ENCODE measurements at regions not wholly inside any gene's neighbourhood (a gene's known extent, or its start where the extent isn't known, plus 50 kb on each side); places are given as distances from the start of the nearest gene placed in this dataset.

- peak; percentile 83 for DNase-seq
Measured at GRCh38 chr3:110139048-110139447, 801.7 kb upstream of the DPPA4 start.

GRCh38 chr3:110139821-110140220, 802.5 kb upstream of the DPPA4 start:
- no peak for DNase-seq

- DNase-seq = no peak
Measured at GRCh38 chr3:110149763-110150162, 812.4 kb upstream of the DPPA4 start.

- DNase-seq = no peak
Measured at GRCh38 chr3:110157221-110157620, 819.9 kb upstream of the DPPA4 start.

- no peak for DNase-seq
Measured at GRCh38 chr3:110164632-110165369, 827.5 kb upstream of the DPPA4 start.

- no peak for DNase-seq
Measured at GRCh38 chr3:110165370-110165743, 828.0 kb upstream of the DPPA4 start.

- no peak for DNase-seq
Measured at GRCh38 chr3:110165753-110166152, 828.4 kb upstream of the DPPA4 start.

- DNase-seq = no peak
Measured at GRCh38 chr3:110166791-110167190, 829.4 kb upstream of the DPPA4 start.

GRCh38 chr3:110174908-110175307, 837.6 kb upstream of the DPPA4 start:
- no peak for DNase-seq

- no peak for DNase-seq
Measured at GRCh38 chr3:110178965-110179364, 841.6 kb upstream of the DPPA4 start.

GRCh38 chr3:110180733-110181132, 843.4 kb upstream of the DPPA4 start:
- DNase-seq = no peak

GRCh38 chr3:110181226-110181625, 843.9 kb upstream of the DPPA4 start:
- no peak for DNase-seq

- no peak for DNase-seq
Measured at GRCh38 chr3:110184536-110184935, 847.2 kb upstream of the DPPA4 start.

GRCh38 chr3:110193074-110193473, 855.7 kb upstream of the DPPA4 start:
- DNase-seq = no peak

GRCh38 chr3:110198717-110199587, 861.6 kb upstream of the DPPA4 start:
- DNase-seq = no peak

- no peak for DNase-seq
Measured at GRCh38 chr3:110199588-110199943, 862.2 kb upstream of the DPPA4 start.

GRCh38 chr3:110210086-110210660, 861.4 kb upstream of the NECTIN3 start:
- no peak for DNase-seq

GRCh38 chr3:110226645-110227044, 845.0 kb upstream of the NECTIN3 start:
- no peak for DNase-seq

- DNase-seq = no peak
Measured at GRCh38 chr3:110227991-110228390, 843.6 kb upstream of the NECTIN3 start.

GRCh38 chr3:110234831-110235230, 836.8 kb upstream of the NECTIN3 start:
- no peak for DNase-seq

GRCh38 chr3:110236976-110237610, 834.5 kb upstream of the NECTIN3 start:
- DNase-seq = no peak

- no peak for DNase-seq
Measured at GRCh38 chr3:110243081-110243480, 828.5 kb upstream of the NECTIN3 start.

- DNase-seq = no peak
Measured at GRCh38 chr3:110246796-110247376, 824.7 kb upstream of the NECTIN3 start.
